ENCODE measurements at regions not wholly inside any gene's neighbourhood (a gene's known extent, or its start where the extent isn't known, plus 50 kb on each side); places are given as distances from the start of the nearest gene placed in this dataset.

GRCh38 chr4:141814499-141814898 lies 178.1 kb downstream of the IL15 start:
- no peak for TF ChIP-seq CTCF (IDR thresholded peaks at IDR 0.05)
- no peak for TF ChIP-seq EZH2 (IDR thresholded peaks at IDR 0.05)
